ENCODE measurements at regions not wholly inside any gene's neighbourhood (a gene's known extent, or its start where the extent isn't known, plus 50 kb on each side); places are given as distances from the start of the nearest gene placed in this dataset.
A peak's percentile ranks its signal among the peaks of the same experiment; 100 is the strongest.

DNA sequence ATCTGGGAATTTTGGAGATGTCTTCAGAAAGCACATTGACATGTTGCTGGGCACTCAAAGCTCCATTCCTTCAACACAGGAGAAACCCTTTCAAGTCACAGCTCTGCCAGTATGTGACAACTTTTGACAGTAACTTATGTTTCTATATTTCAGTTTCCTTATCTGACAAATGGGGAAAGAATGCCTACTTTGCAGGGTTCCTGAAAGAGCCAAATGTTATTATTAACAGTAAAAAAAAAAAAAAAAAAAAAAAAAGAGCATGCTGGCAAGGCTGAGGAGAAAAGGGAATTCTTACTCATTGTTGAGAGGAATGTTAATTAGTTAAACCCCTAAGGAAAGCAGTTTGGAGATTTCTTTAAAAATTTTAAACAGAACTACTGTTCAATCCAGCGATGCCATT is 272.5 kb upstream of the TGFBR2 start:
- POLR2A ChIA-PET = interaction anchor here (1.0 kb wide), 1 partner anchor 9 kb away, joined by 4 read pairs; no protein-coding TSS in a partner anchor
- Histone ChIP-seq H3K4me1 (ENCODE audit: control extremely low read depth in 1 of 4, control insufficient read depth in 4 of 4, insufficient read depth in 4 of 4, low read length in 3 of 4) (peaks cover 0 to 8% (median 5%) of the 10 kb centered on the region in 4 experiments), H3K27ac (ENCODE audit: insufficient read depth in 1 of 2, low read depth in 1 of 2, low read length in 2 of 2, poor library complexity in 1 of 2, severe bottlenecking in 2 of 2) (no peak overlapping the region), H3K27me3 (replicated peaks in 2 of 5; ENCODE audit: control insufficient read depth in 4 of 5, insufficient read depth in 5 of 5, low read length in 4 of 5) (peaks cover 0 to 3% (median 0%) of the 10 kb centered on the region in 5 experiments), H3K9me3 (ENCODE audit: control extremely low read depth in 1 of 5, control insufficient read depth in 4 of 5, insufficient read depth in 2 of 5, low read depth in 1 of 5, low read length in 4 of 5) (no peaks in the 10 kb centered on the region), H3K36me3 (ENCODE audit: control insufficient read depth in 4 of 4, insufficient read depth in 4 of 4, low read length in 3 of 4) (no peaks in the 10 kb centered on the region), H3K4me3 (ENCODE audit: control insufficient read depth in 1 of 7, extremely low read depth in 1 of 7, insufficient read depth in 4 of 7, low read depth in 2 of 7, low read length in 6 of 7) (no peak overlapping the region)
- DNase-seq = no peak
- no CpG with 5 or more reads among the region's 1 CpG for WGBS (ENCODE audit: insufficient coverage)
- CTCF ChIA-PET = no interaction called here

DNA sequence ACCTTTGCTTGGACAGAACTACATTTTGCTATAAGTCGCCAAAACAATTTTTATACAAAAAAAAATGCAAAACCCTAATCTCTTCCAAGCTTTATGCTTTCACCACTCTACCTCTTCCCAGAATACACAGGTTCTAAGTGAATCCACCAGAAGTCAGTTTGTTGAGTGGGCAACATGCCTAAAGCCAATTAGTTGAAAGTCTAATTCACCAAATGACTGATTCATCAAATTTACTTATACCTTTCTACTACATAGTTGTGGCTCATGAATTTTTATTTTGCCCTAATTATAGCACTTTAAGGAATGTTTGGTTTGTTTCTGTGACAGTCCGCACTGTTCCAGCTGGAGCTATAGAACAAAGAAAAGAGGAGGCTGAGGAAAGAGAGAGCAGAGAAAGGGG is 265.9 kb upstream of the TGFBR2 start:
- 50% methylated on average over 2 of the region's 2 CpGs for WGBS (ENCODE audit: insufficient coverage)
- Histone ChIP-seq H3K27me3 (replicated peaks in 2 of 5; ENCODE audit: control insufficient read depth in 4 of 5, insufficient read depth in 5 of 5, low read length in 4 of 5) (no peaks in the 10 kb centered on the region), H3K27ac (ENCODE audit: insufficient read depth in 1 of 2, low read depth in 1 of 2, low read length in 2 of 2, poor library complexity in 1 of 2, severe bottlenecking in 2 of 2) (no peak overlapping the region), H3K36me3 (ENCODE audit: control insufficient read depth in 4 of 4, insufficient read depth in 4 of 4, low read length in 3 of 4) (no peaks in the 10 kb centered on the region), H3K9me3 (ENCODE audit: control extremely low read depth in 1 of 5, control insufficient read depth in 4 of 5, insufficient read depth in 2 of 5, low read depth in 1 of 5, low read length in 4 of 5) (no peaks in the 10 kb centered on the region), H3K4me1 (ENCODE audit: control extremely low read depth in 1 of 4, control insufficient read depth in 4 of 4, insufficient read depth in 4 of 4, low read length in 3 of 4) (peaks cover 0 to 3% (median 0%) of the 10 kb centered on the region in 4 experiments), H3K4me3 (ENCODE audit: control insufficient read depth in 1 of 7, extremely low read depth in 1 of 7, insufficient read depth in 4 of 7, low read depth in 2 of 7, low read length in 6 of 7) (no peak overlapping the region)
- CTCF ChIA-PET = no interaction called here
- no peak for DNase-seq
- POLR2A ChIA-PET = no interaction called here

DNA sequence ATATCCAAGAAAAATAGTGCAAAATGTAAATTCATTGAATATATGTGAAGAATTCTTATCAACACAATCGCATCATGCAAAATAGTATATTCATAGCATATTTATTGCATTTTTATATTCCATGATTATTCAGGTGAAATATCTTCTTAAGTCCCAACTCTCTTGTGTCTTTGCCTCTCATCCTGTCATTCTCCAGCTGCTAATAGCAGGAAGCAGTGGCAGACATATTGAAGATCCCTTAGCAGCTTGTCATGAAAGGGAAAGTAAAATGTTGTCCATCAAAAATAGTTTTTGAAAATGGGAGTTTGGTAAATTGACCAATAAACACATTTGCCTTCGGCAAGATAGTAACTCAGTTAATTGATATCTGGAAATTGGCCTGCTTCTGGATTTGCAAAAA is 265.3 kb upstream of the TGFBR2 start:
- Histone ChIP-seq H3K4me1 (ENCODE audit: control extremely low read depth in 1 of 4, control insufficient read depth in 4 of 4, insufficient read depth in 4 of 4, low read length in 3 of 4) (peaks cover 0 to 3% (median 0%) of the 10 kb centered on the region in 4 experiments), H3K27me3 (replicated peaks in 2 of 5; ENCODE audit: control insufficient read depth in 4 of 5, insufficient read depth in 5 of 5, low read length in 4 of 5) (no peaks in the 10 kb centered on the region), H3K36me3 (ENCODE audit: control insufficient read depth in 4 of 4, insufficient read depth in 4 of 4, low read length in 3 of 4) (no peaks in the 10 kb centered on the region), H3K4me3 (ENCODE audit: control insufficient read depth in 1 of 7, extremely low read depth in 1 of 7, insufficient read depth in 4 of 7, low read depth in 2 of 7, low read length in 6 of 7) (no peak overlapping the region), H3K9me3 (ENCODE audit: control extremely low read depth in 1 of 5, control insufficient read depth in 4 of 5, insufficient read depth in 2 of 5, low read depth in 1 of 5, low read length in 4 of 5) (no peaks in the 10 kb centered on the region), H3K27ac (ENCODE audit: insufficient read depth in 1 of 2, low read depth in 1 of 2, low read length in 2 of 2, poor library complexity in 1 of 2, severe bottlenecking in 2 of 2) (no peak overlapping the region)
- 100% methylated on average over 1 of the region's 2 CpGs for whole genome bisulfite sequencing (ENCODE audit: insufficient coverage)
- no peak for DNase-seq
- ChIA-PET CTCF (no interaction called here), POLR2A (no interaction called here)

DNA sequence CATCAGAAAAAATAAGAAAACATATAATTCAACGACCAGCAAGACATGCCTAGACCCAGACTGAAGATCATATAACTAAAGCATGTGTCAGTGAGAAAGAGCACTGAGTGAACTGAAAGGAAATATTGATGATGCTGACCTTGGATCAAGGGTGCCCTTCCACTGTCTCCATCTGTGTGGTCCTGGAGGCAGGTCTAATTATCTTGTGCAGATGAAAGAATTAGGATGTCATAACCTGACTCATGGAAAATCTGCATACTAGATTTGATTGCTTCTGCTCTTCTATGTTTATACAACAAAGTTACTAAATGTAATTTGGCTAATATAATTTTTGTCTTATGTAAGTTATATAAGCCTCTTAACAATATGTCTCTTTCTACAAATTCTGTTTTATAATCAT is 264.6 kb upstream of the TGFBR2 start:
- DNase-seq = no peak
- Histone ChIP-seq H3K27me3 (replicated peaks in 2 of 5; ENCODE audit: control insufficient read depth in 4 of 5, insufficient read depth in 5 of 5, low read length in 4 of 5) (no peaks in the 10 kb centered on the region), H3K4me1 (ENCODE audit: control extremely low read depth in 1 of 4, control insufficient read depth in 4 of 4, insufficient read depth in 4 of 4, low read length in 3 of 4) (peaks cover 0 to 3% (median 0%) of the 10 kb centered on the region in 4 experiments), H3K27ac (ENCODE audit: insufficient read depth in 1 of 2, low read depth in 1 of 2, low read length in 2 of 2, poor library complexity in 1 of 2, severe bottlenecking in 2 of 2) (no peak overlapping the region), H3K4me3 (ENCODE audit: control insufficient read depth in 1 of 7, extremely low read depth in 1 of 7, insufficient read depth in 4 of 7, low read depth in 2 of 7, low read length in 6 of 7) (no peak overlapping the region), H3K36me3 (ENCODE audit: control insufficient read depth in 4 of 4, insufficient read depth in 4 of 4, low read length in 3 of 4) (no peaks in the 10 kb centered on the region), H3K9me3 (ENCODE audit: control extremely low read depth in 1 of 5, control insufficient read depth in 4 of 5, insufficient read depth in 2 of 5, low read depth in 1 of 5, low read length in 4 of 5) (no peaks in the 10 kb centered on the region)
- ChIA-PET CTCF (interaction anchor here (1.3 kb wide), 1 partner anchor 18 kb away, joined by 3 read pairs; no protein-coding TSS in a partner anchor), POLR2A (no interaction called here)
- WGBS (ENCODE audit: insufficient coverage) = no CpG with 5 or more reads among the region's 1 CpG

DNA sequence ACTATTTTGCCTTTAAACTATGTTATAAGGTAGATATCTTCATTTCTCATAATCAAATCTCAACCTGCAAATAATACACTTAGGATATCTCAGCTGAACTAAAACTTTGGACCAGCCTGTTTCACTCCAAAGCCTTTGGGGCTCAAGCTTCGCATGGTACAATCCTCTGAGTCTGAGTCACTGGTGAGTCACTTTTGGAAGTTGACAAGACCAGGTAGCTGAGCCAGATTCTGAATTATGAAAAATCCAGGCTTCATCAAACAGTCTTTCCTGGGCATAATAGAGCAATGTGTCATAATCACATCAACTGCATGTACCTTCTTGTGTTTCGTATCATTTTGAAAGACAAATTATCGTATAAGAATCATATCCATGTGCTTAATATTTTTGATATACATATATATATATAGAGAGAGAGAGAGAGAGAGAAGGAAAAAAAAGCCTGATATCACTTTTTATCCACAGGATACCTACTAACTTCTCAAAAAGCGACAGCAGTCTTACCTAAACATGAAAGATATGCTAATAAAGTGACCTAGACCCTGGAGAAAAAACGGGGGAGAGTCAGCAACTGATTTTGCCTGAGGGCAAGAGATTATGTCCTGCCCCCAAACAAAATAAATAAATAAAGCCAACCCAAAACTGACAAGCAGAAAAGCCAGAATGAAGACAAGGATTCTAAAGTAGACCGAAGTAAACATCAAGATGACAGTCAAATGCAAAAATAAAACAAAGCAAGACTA is 263.9 kb upstream of the TGFBR2 start:
- no peak overlapping the region for H3K27ac ChIP-seq (ENCODE audit: insufficient read depth in 1 of 2, low read depth in 1 of 2, low read length in 2 of 2, poor library complexity in 1 of 2, severe bottlenecking in 2 of 2)
- peak in 1 of 3 donors; percentile 26 for DNase-seq
- H3K4me3 ChIP-seq (ENCODE audit: control insufficient read depth in 1 of 7, extremely low read depth in 1 of 7, insufficient read depth in 4 of 7, low read depth in 2 of 7, low read length in 6 of 7) = no peak overlapping the region
- H3K36me3 ChIP-seq (ENCODE audit: control insufficient read depth in 4 of 4, insufficient read depth in 4 of 4, low read length in 3 of 4) = no peaks in the 10 kb centered on the region
- 100% methylated on average over 1 of the region's 6 CpGs for WGBS (ENCODE audit: insufficient coverage)
- peaks cover 0 to 6% (median 2%) of the 10 kb centered on the region in 4 experiments for H3K4me1 ChIP-seq (ENCODE audit: control extremely low read depth in 1 of 4, control insufficient read depth in 4 of 4, insufficient read depth in 4 of 4, low read length in 3 of 4)
- H3K27me3 ChIP-seq (replicated peaks in 2 of 5; ENCODE audit: control insufficient read depth in 4 of 5, insufficient read depth in 5 of 5, low read length in 4 of 5) = no peaks in the 10 kb centered on the region
- H3K9me3 ChIP-seq (ENCODE audit: control extremely low read depth in 1 of 5, control insufficient read depth in 4 of 5, insufficient read depth in 2 of 5, low read depth in 1 of 5, low read length in 4 of 5) = no peaks in the 10 kb centered on the region
- ChIA-PET POLR2A (no interaction called here), CTCF (interaction anchor here (1.3 kb wide), 1 partner anchor 18 kb away, joined by 3 read pairs; no protein-coding TSS in a partner anchor)

DNA sequence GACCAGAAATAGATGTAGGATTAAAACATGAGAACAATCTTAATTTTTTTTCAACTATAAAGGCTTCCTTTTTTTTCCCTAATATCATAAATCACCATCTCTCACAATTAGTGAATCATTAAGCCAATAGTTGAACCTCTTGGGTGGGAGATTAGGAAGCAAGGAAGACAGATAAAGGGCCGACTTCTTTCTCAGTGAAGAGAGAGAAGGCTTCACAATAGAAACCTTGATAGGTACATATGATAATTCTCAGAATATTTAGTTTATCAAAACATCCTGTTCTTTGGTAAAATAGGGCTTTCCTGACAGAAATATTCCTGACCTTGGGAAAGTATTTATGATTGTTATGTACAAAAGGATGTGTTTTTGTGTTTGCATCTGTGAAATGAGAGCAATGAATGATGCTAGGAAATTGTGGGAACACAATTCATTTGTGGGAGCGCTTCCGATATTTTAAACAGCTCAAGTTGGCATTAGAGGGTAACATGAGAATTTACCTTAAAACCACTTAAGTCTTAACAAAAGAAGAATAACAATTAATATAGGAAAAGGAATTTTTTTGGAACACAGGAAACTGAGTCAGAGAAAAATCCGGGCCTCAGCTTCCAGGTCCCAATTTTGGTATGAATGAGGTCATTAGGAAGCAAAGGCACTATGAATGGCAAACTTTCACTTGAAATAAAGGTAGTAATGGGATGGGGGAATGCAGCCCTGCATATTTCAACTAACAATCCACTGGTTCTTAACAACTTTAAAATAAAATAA is 263.2 kb upstream of the TGFBR2 start:
- no peaks in the 10 kb centered on the region for H3K9me3 ChIP-seq (ENCODE audit: control extremely low read depth in 1 of 5, control insufficient read depth in 4 of 5, insufficient read depth in 2 of 5, low read depth in 1 of 5, low read length in 4 of 5)
- no peaks in the 10 kb centered on the region for H3K36me3 ChIP-seq (ENCODE audit: control insufficient read depth in 4 of 4, insufficient read depth in 4 of 4, low read length in 3 of 4)
- no peak overlapping the region for H3K4me3 ChIP-seq (ENCODE audit: control insufficient read depth in 1 of 7, extremely low read depth in 1 of 7, insufficient read depth in 4 of 7, low read depth in 2 of 7, low read length in 6 of 7)
- no CpG with 5 or more reads among the region's 4 CpGs for WGBS (ENCODE audit: insufficient coverage)
- CTCF ChIA-PET = interaction anchor here (1.6 kb wide), 1 partner anchor 12 kb away, joined by 3 read pairs; no protein-coding TSS in a partner anchor
- H3K27ac ChIP-seq (ENCODE audit: insufficient read depth in 1 of 2, low read depth in 1 of 2, low read length in 2 of 2, poor library complexity in 1 of 2, severe bottlenecking in 2 of 2) = no peak overlapping the region
- DNase-seq = no peak
- POLR2A ChIA-PET = no interaction called here
- no peaks in the 10 kb centered on the region for H3K27me3 ChIP-seq (replicated peaks in 2 of 5; ENCODE audit: control insufficient read depth in 4 of 5, insufficient read depth in 5 of 5, low read length in 4 of 5)
- H3K4me1 ChIP-seq (ENCODE audit: control extremely low read depth in 1 of 4, control insufficient read depth in 4 of 4, insufficient read depth in 4 of 4, low read length in 3 of 4) = peaks cover 0 to 11% (median 6%) of the 10 kb centered on the region in 4 experiments

DNA sequence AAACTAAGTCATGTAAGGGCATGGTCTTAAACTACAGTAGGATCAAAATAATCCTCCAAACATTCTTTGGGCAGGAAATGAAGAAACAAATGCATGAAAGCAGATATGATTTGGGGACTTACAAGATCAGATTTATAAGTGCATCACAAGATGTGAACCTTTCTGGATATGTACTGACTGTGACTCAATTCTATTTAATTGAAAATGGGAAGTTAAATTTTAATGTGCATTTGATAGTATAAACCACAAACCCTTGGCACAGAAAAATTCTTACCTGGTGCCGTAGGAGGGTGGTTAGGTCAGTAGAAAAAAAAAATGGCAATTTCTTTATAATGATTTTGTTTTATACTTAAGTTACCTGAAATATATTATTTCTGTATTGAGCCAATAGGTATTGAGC is 262.5 kb upstream of the TGFBR2 start:
- peak in 2 of 3 donors; percentile 22 to 27 for DNase-seq
- ChIA-PET POLR2A (no interaction called here), CTCF (interaction anchor here (0.7 to 1.6 kb wide), 2 partner anchors 11 to 24 kb away, joined by 3 read pairs; no protein-coding TSS in a partner anchor)
- Histone ChIP-seq H3K36me3 (ENCODE audit: control insufficient read depth in 4 of 4, insufficient read depth in 4 of 4, low read length in 3 of 4) (no peaks in the 10 kb centered on the region), H3K4me3 (ENCODE audit: control insufficient read depth in 1 of 7, extremely low read depth in 1 of 7, insufficient read depth in 4 of 7, low read depth in 2 of 7, low read length in 6 of 7) (no peak overlapping the region), H3K27ac (ENCODE audit: insufficient read depth in 1 of 2, low read depth in 1 of 2, low read length in 2 of 2, poor library complexity in 1 of 2, severe bottlenecking in 2 of 2) (no peak overlapping the region), H3K9me3 (ENCODE audit: control extremely low read depth in 1 of 5, control insufficient read depth in 4 of 5, insufficient read depth in 2 of 5, low read depth in 1 of 5, low read length in 4 of 5) (no peaks in the 10 kb centered on the region), H3K27me3 (replicated peaks in 2 of 5; ENCODE audit: control insufficient read depth in 4 of 5, insufficient read depth in 5 of 5, low read length in 4 of 5) (no peaks in the 10 kb centered on the region), H3K4me1 (ENCODE audit: control extremely low read depth in 1 of 4, control insufficient read depth in 4 of 4, insufficient read depth in 4 of 4, low read length in 3 of 4) (peaks cover 0 to 11% (median 6%) of the 10 kb centered on the region in 4 experiments)
- WGBS (ENCODE audit: insufficient coverage) = no CpG with 5 or more reads among the region's 1 CpG

All from common myeloid progenitor, CD34-positive (primary cell).